Amygdala (tissue), 56 donors: ENCODE measurements at regions not wholly inside any gene's neighbourhood (a gene's known extent, or its start where the extent isn't known, plus 50 kb on each side); places are given as distances from the start of the nearest gene placed in this dataset.
A peak's percentile ranks its signal among the peaks of the same experiment; 100 is the strongest.
"Not testable (repeated sequence)": the region's sequence is repeated elsewhere in the genome, so short reads cannot be mapped to it uniquely, and the experiment has no call there.

Source experiments
- DNase-seq, 56 donors: peaks; one replicate each; lab custom pipeline; 2025; lab: John Stamatoyannopoulos, UW

- DNase-seq = peak in 1 of 56 donors; percentile 9
These were observed 111.8 kb upstream of the PALMD start for GRCh38 chr1:99533909-99534637.

- DNase-seq = no peak
These were observed 111.3 kb upstream of the PALMD start for GRCh38 chr1:99534638-99534930.

GRCh38 chr1:99535470-99536164, 110.3 kb upstream of the PALMD start:
- no peak for DNase-seq

- DNase-seq = no peak
These were observed 107.9 kb upstream of the PALMD start for GRCh38 chr1:99537886-99538617.

GRCh38 chr1:99538618-99538956, 107.3 kb upstream of the PALMD start:
- no peak for DNase-seq

GRCh38 chr1:99539131-99539530, 106.8 kb upstream of the PALMD start:
- no peak for DNase-seq

- no peak for DNase-seq
These were observed 105.2 kb upstream of the PALMD start for GRCh38 chr1:99540744-99541143.

- no peak for DNase-seq
These were observed 101.6 kb upstream of the PALMD start for GRCh38 chr1:99544328-99544727.

- DNase-seq = no peak
These were observed 99.2 kb upstream of the PALMD start for GRCh38 chr1:99546432-99547416.

- DNase-seq = no peak
These were observed 96.8 kb upstream of the PALMD start for GRCh38 chr1:99548943-99549605.

- no peak for DNase-seq
These were observed 95.7 kb upstream of the PALMD start for GRCh38 chr1:99550198-99550597.

- no peak for DNase-seq
These were observed 93.9 kb upstream of the PALMD start for GRCh38 chr1:99551812-99552614.

GRCh38 chr1:99553301-99553700, 92.6 kb upstream of the PALMD start:
- DNase-seq = no peak

GRCh38 chr1:99553819-99554218, 92.1 kb upstream of the PALMD start:
- DNase-seq = not testable (repeated sequence)

GRCh38 chr1:99554727-99555126, 91.2 kb upstream of the PALMD start:
- no peak for DNase-seq

- no peak for DNase-seq
These were observed 88.2 kb upstream of the PALMD start for GRCh38 chr1:99557546-99558202.

GRCh38 chr1:99559166-99559565, 86.7 kb upstream of the PALMD start:
- DNase-seq = no peak

GRCh38 chr1:99560207-99561040, 85.5 kb upstream of the PALMD start:
- DNase-seq = no peak
